Transverse colon (tissue), 4 donors: ENCODE measurements at regions not wholly inside any gene's neighbourhood (a gene's known extent, or its start where the extent isn't known, plus 50 kb on each side); places are given as distances from the start of the nearest gene placed in this dataset.

Source experiments
- EP300 ChIP-seq: sonication (generic); formaldehyde crosslinking; IDR thresholded peaks from one replicate; pipeline ENCODE4 v1.6.1; 2017; ENCODE audit warnings: antibody characterized with exemption, low read depth
- POLR2A ChIP-seq: fragments of 450-650 bp; IDR thresholded peaks from one replicate; pipeline ENCODE4 v1.6.1; 2016; ENCODE audit warnings: antibody characterized with exemption, mild to moderate bottlenecking, moderate library complexity
- POLR2AphosphoS5 ChIP-seq, 3 donors: sonication (generic); formaldehyde crosslinking; IDR thresholded peaks; one replicate each; pipeline ENCODE4 v1.6.1; 2016; ENCODE audit warnings: antibody characterized with exemption in 3 of 3
- TF ChIP-seq, protein P1 (sequence below), 5 experiments: fragments of 200-600 bp in 3 of 5; fragments of 450-650 bp in 2 of 5; sonication (generic) in 3 of 5; IDR thresholded peaks; 1 replicate in 2 of 5; 2 replicates in 3 of 5; pipeline ENCODE4 v1.5.1; 2016 to 2017; ENCODE audit warnings: antibody characterized with exemption in 5 of 5, inconsistent platforms in 3 of 5, mild to moderate bottlenecking in 2 of 5, moderate library complexity in 1 of 5

DNA sequence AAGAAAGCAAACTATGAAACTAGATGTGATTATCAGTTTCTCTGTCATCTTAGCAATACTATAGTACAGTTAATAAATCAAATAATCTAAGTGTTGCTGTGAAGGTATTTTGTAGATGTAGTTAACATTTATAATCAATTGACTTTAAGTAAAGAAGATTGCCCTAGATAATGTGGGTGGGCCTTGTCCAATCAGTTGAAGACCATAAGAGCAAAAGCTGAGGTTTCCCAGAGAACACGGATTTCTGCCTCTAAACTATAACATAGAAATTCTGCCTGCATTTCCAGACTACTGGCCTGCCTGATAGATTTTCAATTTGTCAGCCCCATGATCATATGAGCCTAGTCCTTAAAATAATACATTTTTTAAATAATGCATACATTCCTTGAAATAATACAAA lies 222.9 kb downstream of the PCDH18 start:
- TF ChIP-seq, protein P1, sequence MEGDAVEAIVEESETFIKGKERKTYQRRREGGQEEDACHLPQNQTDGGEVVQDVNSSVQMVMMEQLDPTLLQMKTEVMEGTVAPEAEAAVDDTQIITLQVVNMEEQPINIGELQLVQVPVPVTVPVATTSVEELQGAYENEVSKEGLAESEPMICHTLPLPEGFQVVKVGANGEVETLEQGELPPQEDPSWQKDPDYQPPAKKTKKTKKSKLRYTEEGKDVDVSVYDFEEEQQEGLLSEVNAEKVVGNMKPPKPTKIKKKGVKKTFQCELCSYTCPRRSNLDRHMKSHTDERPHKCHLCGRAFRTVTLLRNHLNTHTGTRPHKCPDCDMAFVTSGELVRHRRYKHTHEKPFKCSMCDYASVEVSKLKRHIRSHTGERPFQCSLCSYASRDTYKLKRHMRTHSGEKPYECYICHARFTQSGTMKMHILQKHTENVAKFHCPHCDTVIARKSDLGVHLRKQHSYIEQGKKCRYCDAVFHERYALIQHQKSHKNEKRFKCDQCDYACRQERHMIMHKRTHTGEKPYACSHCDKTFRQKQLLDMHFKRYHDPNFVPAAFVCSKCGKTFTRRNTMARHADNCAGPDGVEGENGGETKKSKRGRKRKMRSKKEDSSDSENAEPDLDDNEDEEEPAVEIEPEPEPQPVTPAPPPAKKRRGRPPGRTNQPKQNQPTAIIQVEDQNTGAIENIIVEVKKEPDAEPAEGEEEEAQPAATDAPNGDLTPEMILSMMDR (IDR thresholded peaks at IDR 0.05): no peak
- TF ChIP-seq POLR2AphosphoS5 (IDR thresholded peaks at IDR 0.05) (no peak), POLR2A (no peak), EP300 (no peak)
